KMS-11 (cell line): ENCODE measurements at regions not wholly inside any gene's neighbourhood (a gene's known extent, or its start where the extent isn't known, plus 50 kb on each side); places are given as distances from the start of the nearest gene placed in this dataset.

Source experiments
- H2AFZ ChIP-seq: fragments of 200-600 bp; sonication (generic); 2 replicates; pipeline ENCODE4 v1.6.1; 2016; ENCODE audit warnings: antibody characterized with exemption, mixed run types, low read depth
- H3K27ac ChIP-seq: fragments of 200-600 bp; sonication (generic); 2 replicates; pipeline ENCODE4 v1.6.1; 2016; ENCODE audit warnings: mild to moderate bottlenecking, mixed run types
- H3K27me3 ChIP-seq: fragments of 200-600 bp; sonication (generic); 2 replicates; pipeline ENCODE4 v1.6.1; 2017; ENCODE audit warnings: mild to moderate bottlenecking, low read depth, mixed run types, moderate library complexity; ENCODE audit not compliant: insufficient read depth
- H3K36me3 ChIP-seq: fragments of 200-600 bp; sonication (generic); 2 replicates; pipeline ENCODE4 v1.6.1; 2017; ENCODE audit warnings: mild to moderate bottlenecking, mixed run types; ENCODE audit not compliant: insufficient read depth
- H3K4me1 ChIP-seq: fragments of 200-600 bp; sonication (generic); 2 replicates; pipeline ENCODE4 v1.6.1; 2016; ENCODE audit warnings: mild to moderate bottlenecking, low read depth, mixed run types; ENCODE audit not compliant: poor library complexity, severe bottlenecking
- H3K4me2 ChIP-seq: fragments of 200-600 bp; sonication (generic); 2 replicates; pipeline ENCODE4 v1.7.0; 2016; ENCODE audit warnings: mild to moderate bottlenecking, mixed run types
- H3K4me3 ChIP-seq: fragments of 200-600 bp; sonication (generic); IDR thresholded peaks from 2 replicates; pipeline ENCODE4 v1.6.1; 2017; ENCODE audit warnings: low read depth, low read length, mixed read lengths; ENCODE audit not compliant: insufficient read depth
- H3K79me2 ChIP-seq: fragments of 200-600 bp; sonication (generic); 2 replicates; pipeline ENCODE4 v1.6.1; 2016; ENCODE audit warnings: low read depth, mixed run types; ENCODE audit not compliant: insufficient read depth
- H3K9ac ChIP-seq: fragments of 200-600 bp; sonication (generic); 2 replicates; pipeline ENCODE4 v1.6.1; 2016; ENCODE audit warnings: mild to moderate bottlenecking, mixed run types
- H4K20me1 ChIP-seq: fragments of 200-600 bp; sonication (generic); 2 replicates; pipeline ENCODE4 v1.6.1; 2016; ENCODE audit warnings: mild to moderate bottlenecking, mixed run types; ENCODE audit not compliant: insufficient read depth
- TF ChIP-seq, protein P1 (sequence below): fragments of 200-600 bp; sonication (generic); conservative IDR thresholded peaks from 2 replicates; pipeline ENCODE4 v1.6.1; 2017; ENCODE audit warnings: low read depth, mild to moderate bottlenecking, antibody characterized with exemption, low read length, moderate library complexity, mixed read lengths

DNA sequence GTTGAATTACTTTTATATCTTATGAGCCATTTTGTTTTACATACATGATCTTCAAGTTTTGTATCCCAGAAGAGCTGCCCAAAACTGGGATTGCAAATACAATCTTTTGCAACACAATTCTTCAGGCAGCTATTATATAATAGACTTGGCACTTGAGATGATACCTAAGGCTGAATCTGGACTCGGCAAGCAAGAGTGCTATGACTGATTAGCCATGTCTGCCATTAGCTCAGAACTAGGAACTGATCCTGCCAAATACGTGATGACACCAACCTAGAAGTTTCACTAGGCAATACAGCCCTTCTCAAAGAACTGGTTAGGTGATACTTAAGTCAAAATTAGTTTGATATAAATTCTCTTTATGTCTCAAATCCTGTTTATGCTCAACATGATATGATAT, 619.6 kb downstream of the CPS1 start:
- no peaks in the 10 kb centered on the region for H4K20me1 ChIP-seq

DNA sequence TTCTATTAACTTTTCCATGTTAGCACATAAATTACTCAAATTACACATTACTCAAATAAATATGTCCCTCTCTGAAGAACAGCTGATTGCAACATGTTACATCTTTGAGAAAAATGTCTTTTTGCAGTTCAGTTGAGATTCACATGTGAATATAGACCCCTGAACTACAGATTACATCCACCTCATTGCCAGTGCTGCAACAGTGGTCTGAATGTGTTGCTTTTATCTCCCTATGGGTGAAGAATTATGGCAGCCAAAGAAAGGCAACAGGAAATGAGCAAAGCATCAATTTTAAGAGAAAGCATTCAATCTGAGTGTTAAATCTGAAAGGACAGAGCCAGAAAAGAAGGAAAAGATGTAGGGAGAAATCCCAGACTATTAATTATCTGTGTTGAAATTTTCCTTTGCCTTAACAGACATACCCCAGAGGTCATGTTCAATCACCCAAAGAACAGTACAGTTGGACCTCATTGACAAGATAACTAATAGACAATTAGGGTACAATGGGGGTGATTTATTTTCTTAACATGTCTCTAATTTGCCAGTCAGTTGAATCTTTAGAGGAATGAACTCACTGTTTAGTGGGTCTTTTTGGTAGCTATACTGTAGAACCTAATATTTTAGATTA, 620.2 kb downstream of the CPS1 start:
- Histone ChIP-seq H3K27ac (no peak overlapping the region), H3K4me2 (no peak overlapping the region), H3K36me3 (no peaks in the 10 kb centered on the region), H2AFZ (no peak overlapping the region), H3K27me3 (no peaks in the 10 kb centered on the region), H3K4me1 (no peaks in the 10 kb centered on the region), H3K4me3 (no peak overlapping the region), H3K79me2 (no peaks in the 10 kb centered on the region), H4K20me1 (no peaks in the 10 kb centered on the region), H3K9ac (no peak overlapping the region)
- TF ChIP-seq, protein P1, sequence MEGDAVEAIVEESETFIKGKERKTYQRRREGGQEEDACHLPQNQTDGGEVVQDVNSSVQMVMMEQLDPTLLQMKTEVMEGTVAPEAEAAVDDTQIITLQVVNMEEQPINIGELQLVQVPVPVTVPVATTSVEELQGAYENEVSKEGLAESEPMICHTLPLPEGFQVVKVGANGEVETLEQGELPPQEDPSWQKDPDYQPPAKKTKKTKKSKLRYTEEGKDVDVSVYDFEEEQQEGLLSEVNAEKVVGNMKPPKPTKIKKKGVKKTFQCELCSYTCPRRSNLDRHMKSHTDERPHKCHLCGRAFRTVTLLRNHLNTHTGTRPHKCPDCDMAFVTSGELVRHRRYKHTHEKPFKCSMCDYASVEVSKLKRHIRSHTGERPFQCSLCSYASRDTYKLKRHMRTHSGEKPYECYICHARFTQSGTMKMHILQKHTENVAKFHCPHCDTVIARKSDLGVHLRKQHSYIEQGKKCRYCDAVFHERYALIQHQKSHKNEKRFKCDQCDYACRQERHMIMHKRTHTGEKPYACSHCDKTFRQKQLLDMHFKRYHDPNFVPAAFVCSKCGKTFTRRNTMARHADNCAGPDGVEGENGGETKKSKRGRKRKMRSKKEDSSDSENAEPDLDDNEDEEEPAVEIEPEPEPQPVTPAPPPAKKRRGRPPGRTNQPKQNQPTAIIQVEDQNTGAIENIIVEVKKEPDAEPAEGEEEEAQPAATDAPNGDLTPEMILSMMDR, result no peak

More for the DNA sequence above, 619.6 kb downstream of the CPS1 start:
- Histone ChIP-seq H3K36me3 (no peaks in the 10 kb centered on the region), H3K4me2 (no peak overlapping the region), H3K27me3 (no peaks in the 10 kb centered on the region), H2AFZ (no peak overlapping the region), H3K4me1 (no peaks in the 10 kb centered on the region), H3K9ac (no peak overlapping the region), H3K4me3 (no peak overlapping the region), H3K79me2 (no peaks in the 10 kb centered on the region), H3K27ac (no peak overlapping the region)
- TF ChIP-seq, protein P1, result no peak

DNA sequence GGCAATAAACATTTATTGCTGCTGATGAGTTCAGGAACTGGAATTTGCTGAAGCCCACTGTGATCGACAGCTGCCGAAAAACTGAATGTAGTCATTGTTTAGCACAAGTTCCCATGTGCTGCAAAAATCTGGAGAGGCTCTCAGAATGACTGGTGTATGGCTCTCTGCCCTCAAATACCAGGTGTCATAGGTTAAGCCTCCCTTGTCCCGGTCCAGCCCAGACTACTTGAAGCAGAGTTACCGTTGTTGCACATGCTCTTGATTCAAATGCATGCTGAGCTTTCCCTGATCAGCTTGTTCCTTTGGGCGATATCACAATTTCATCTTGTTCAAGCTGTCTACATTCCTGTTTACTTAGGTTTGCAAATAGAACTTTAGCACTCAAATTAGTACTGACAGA, 625.2 kb downstream of the CPS1 start:
- Histone ChIP-seq H3K4me1 (no peaks in the 10 kb centered on the region), H4K20me1 (no peaks in the 10 kb centered on the region), H3K27me3 (no peaks in the 10 kb centered on the region), H3K36me3 (no peaks in the 10 kb centered on the region), H3K27ac (no peak overlapping the region), H3K4me3 (no peak overlapping the region), H3K79me2 (no peaks in the 10 kb centered on the region), H3K9ac (no peak overlapping the region), H3K4me2 (no peak overlapping the region), H2AFZ (no peak overlapping the region)
- TF ChIP-seq, protein P1, result no peak

DNA sequence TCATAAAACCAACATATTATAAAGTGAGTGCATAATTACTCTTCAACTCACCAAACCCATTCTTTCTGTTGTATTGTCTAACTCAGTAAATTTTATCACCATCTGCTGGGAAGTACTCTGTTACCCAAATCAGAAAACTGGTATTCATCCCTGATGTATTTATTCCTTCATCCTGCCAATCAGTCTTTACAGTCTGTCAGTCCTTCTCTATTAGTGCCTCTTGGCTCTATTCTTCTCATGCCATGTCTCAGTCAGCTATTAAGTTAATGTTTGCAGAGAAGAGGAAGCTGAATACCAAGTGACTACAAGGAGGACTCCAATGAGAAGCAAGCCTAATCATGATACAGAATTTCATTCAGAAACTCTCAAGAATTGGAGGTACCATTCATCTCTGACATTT, 631.2 kb downstream of the CPS1 start:
- Histone ChIP-seq H2AFZ (no peak overlapping the region), H4K20me1 (no peaks in the 10 kb centered on the region), H3K27ac (no peak overlapping the region), H3K79me2 (no peaks in the 10 kb centered on the region), H3K27me3 (no peaks in the 10 kb centered on the region), H3K9ac (no peak overlapping the region), H3K4me3 (no peak overlapping the region), H3K36me3 (no peaks in the 10 kb centered on the region), H3K4me1 (no peaks in the 10 kb centered on the region), H3K4me2 (no peak overlapping the region)
- TF ChIP-seq, protein P1, result no peak
